Activated gamma-delta T cell treated with Interleukin-2 at 50 U/mL for 16 hours (primary cell): ENCODE measurements at regions not wholly inside any gene's neighbourhood (a gene's known extent, or its start where the extent isn't known, plus 50 kb on each side); places are given as distances from the start of the nearest gene placed in this dataset.

Experiments used
- DNase-seq: peaks from one replicate; pipeline ENCODE4 v3.0.0-alpha.2; 2020

DNA sequence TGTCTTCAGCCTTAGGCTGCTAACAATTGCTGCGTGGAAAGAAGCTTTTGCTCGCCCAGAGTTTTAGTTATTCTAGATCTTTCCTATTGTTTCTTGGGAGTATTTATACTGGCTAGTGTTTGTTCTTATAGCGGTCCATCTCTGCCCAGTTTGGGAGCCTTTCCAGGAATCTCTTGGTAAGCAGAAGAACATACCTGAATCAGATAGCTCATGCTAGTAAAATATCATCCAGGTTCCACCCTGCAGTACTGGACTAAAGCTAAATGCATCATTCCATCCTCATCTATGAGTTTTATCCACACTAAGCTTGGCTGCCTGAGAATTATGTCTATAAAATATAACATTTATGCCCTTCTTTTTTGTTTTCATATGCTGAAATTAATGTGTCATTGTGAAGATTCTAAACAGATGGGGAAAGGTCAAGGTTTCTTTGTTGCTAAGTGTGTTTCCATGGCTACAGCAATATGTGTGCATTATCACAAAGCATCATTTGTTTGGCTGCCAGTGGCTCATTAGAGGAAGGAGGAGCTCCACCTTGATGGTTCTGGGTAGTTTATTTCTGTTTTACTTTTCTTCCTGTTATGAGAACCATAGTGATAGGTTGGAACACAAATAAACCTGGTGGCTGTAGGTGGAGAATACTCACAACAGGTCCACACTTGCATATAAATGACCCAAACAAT lies 182.8 kb downstream of the PIK3C3 start:
- no peak for DNase-seq

DNA sequence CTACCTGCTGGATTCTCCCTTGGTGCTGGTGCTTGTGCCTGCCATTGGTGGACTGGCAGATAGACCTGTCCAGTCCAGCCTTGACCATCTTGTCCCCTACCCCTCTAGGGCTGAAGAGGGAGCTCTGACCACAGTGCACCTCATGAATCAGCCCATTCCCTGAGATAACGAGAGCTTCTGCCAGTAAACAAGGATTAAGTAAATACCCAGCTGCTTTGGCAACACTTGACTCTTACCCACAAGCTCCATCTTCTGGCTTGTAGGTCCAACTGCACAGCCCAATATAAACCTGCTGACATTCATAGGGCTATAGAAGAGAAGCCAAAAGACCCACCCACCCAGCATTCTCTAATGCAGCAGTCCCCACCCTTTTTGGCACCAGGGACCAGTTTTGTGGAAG lies 186.4 kb downstream of the PIK3C3 start:
- DNase-seq: no peak

DNA sequence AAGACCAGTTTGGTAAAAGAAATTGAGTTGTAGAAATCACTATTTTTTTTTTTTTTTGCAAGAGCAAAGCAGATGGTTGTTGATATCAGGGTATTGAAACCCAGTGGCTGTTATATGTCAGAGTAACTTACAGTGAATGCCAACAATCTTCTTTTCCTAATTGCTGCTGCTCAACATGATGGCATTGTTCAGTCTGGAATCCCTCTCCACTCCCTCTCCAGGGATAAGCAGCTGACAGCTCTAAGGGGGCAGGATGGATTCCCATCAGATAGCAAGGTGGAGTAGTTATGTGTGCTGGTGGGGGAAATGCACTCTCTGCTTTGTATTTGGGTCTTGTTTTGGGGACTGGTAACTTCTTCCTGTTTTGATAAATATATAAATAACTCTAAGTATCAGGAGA lies 200.0 kb downstream of the PIK3C3 start:
- no peak for DNase-seq

DNA sequence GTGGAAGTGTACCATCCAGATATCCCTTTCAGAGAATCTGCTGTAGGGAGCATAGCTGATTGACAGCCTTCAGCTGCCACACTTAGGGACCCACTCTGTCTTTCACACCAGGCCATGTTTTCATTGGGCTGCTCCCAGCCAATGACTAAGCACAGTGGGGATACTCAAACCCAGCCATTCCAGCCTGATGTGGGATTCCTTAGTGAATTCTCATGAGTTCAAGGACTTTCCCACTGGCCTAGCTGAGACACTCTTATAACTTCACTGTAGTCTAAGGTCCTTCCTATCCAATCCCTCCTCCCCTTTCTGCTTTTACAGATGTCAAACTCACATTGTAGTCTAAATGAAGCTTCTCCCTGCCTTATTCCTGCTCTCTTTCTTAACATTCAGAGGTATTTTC lies 201.2 kb downstream of the PIK3C3 start:
- no peak for DNase-seq

DNA sequence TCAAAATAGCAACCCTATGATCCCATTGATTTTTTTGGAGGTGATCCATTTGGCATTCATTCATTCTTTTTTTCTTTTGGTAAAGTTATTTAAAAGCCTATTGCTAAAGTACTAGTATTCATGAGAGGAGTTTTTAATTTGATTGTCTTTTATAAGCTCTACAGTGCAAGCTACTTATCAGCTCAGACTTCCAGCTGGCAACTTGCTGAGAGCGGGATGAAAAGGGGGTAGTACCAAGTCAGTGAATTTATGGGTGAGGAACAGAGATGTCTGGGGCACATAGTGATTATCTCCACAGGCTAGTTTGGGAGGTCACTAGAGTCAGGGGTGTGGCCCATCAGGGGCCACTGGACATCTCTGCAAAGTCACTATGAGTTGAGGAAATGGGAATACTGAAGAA lies 202.4 kb downstream of the PIK3C3 start:
- no peak for DNase-seq

DNA sequence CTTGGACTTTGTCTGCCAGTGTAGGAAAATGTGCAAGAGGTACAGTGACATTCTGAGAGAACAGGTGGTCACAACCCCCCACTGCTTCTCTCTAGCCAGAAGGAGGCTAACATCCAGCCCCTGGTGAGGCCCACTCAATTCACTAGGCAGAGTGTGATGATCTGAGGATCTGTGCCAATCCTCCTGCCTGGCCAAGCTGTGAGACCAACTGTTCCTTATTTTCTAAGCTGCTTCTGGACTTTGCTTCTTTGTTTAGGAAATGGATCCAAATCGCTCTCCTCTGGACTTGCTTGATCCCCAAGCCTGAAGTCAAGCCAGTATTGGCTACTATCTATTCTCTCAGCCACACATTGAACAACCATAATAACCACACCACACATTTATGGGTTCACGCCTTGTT lies 202.8 kb downstream of the PIK3C3 start:
- no peak for DNase-seq

DNA sequence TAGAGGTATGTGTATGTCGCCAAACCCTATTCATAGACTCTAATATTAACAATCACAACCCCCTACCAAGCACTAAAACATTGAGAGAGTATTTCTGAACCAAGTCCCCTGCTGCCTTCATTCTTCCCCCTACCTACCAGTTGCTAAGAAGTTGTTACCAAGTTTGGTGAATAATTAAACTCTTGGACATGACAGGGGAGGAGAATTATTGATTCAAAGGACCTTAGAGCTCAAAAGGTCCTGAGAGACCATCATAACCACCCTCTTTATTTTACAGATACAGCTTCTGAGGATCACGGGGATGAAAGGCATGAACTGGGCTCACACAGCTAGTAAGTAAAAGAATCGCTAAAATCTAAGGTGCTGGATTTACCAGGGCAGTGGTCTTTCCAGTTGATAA lies 204.1 kb downstream of the PIK3C3 start:
- DNase-seq: no peak

DNA sequence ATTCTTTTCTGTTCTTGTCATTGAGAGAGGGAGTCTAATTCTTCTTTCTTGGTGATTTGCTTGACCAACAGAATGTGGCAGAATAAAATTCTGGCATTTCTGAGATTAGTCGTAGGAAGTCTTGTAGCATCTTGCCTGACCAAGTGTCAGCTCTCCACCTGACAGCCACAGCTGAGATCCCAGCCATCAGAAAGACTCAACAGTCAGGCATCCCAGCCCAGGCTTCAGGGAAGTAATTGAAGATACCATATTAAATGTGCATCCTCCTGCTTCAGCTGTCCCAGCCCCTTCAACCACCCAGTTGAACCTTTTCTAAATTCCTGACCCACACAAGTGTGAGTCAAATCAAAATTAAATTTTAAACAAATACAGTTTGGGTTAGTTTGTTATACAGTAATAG lies 208.3 kb downstream of the PIK3C3 start:
- DNase-seq: no peak

DNA sequence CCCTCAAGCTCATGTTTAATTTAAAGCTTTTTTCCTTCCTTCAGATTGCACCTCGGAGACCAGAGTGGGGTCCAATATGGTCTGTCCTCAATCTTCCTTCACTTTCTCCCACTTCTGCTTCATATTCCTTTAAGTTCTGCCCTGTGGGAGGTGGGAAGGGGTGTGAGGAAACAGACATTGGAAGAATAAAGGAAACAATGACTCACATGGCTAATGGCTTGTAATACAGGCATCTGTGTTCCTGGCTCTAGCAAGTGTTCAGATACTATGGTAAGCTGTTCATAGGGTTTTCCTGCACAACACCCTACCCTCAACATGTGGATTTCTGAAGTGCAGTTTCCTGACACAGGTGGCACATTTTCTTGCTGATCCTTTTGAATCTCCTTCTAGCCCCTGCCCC lies 209.5 kb downstream of the PIK3C3 start:
- DNase-seq: no peak

DNA sequence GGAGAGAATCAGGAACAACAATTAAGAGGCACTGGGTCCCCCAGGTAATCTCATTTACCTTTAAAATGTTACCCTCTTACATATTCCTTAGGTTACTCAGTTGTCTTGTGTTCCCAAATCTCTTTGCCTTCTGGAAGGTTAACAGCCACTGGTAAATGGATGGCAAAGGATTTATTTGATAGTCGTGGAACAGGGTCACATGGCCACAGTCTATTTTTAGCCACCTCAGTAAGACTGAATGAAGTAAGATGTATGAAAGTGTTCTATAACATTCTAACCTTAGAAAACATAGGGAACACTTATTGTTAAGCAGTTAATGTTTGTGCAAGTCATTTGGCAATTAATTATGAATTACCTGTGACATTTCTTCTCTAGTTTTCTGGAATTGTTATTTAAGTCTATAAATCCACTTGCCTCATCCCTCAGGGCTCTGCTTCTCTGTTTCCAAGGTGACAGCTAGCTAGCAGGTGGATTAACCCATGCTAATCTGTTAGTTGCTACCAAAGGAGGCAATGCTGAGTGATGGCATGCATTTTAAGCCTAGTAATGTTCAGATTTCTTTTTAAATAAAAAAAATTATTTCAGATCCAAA lies 211.0 kb downstream of the PIK3C3 start:
- DNase-seq: no peak

DNA sequence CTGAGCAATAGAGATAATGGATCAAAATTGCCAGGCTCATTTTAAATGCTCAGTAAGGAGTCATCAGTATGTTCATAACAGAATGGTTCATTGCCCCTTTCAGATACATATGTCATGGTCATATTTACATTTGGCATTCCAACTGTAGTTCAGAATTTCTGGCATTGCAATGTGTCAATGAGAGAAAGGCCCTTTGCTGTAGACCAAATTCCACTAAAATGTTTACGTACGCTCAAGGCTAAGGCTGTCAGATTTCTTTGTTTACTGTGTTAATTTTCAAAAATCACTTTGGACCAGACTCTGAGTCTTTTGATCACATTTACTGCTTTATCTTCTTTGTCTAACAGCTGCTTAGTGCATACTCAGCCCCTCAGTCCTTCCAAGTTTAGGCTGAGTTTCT lies 213.5 kb downstream of the PIK3C3 start:
- no peak for DNase-seq

DNA sequence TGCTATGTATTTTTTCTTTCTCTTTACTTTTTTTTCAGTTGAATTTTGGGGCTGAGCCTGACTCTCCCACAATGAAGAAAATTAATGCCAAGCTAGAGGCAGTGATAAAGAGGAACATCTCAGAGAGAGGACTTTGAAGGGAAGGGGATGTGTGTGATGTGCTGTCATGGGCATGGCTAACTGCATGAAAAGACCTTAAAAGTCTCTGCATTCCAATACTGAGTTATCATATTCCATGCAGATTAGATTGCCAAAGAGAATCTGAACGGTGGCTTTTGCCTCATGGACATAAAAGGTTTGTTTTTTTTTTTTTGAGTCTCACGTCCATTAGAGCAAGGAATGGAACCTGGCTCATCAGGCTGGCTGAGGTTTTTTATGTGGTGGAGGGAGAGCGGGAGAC lies 213.9 kb downstream of the PIK3C3 start:
- DNase-seq: no peak

DNA sequence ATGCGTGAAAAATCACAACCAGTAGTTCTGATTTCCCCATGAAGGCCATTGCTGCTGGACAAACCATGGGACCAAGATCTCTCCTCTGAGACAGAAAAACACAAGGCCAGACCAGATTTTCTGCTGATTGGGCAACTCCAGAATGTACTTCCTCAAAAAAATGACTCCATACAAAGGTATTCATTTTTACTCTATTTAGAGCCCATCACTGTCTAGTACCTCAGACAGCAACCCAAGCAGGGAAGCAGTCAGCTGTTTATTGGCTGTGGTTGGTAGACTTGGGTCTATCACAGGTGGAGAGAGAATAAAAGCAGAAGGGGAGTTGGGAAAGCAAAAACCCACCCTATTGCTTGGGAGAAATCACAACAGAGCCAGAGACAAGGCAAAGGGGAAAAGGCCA lies 219.9 kb downstream of the PIK3C3 start:
- no peak for DNase-seq

DNA sequence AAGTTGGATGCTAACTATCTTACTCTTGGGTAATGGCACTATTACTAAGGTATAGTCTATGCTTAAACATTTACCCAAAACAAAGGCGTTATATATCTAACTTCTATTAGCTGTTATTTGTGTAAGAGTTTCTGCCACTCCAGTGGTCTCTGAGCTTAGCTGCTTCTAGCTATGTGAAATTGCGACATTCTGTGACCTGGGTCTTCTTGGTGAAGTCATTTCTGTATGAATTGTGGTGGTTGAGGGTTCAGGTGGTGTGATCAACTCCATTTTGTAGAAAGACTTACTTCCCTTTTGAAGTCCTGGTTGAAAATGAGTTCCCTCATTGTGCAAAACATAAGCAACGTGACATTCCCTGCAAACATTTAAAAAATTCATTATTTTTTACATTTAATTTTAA lies 221.6 kb downstream of the PIK3C3 start:
- DNase-seq: no peak

DNA sequence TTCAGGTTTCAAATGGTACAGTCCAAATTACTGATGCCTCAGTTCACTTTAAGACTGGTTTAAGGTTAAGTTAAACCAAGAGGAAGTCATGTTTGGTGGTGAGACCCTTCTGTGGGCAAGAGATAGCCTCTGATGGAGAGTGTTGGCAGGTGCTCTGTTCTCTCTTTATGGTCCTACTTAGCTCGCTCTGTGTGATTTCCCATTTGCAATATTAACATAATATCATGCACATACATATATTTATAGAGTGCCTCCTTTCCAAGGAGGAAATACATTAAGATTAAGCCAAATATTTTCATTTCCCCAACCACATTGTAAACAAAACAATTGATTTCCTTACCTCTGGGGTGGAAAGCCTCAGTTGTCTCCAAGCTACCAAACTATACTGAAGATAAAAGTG lies 222.4 kb downstream of the PIK3C3 start:
- no peak for DNase-seq

DNA sequence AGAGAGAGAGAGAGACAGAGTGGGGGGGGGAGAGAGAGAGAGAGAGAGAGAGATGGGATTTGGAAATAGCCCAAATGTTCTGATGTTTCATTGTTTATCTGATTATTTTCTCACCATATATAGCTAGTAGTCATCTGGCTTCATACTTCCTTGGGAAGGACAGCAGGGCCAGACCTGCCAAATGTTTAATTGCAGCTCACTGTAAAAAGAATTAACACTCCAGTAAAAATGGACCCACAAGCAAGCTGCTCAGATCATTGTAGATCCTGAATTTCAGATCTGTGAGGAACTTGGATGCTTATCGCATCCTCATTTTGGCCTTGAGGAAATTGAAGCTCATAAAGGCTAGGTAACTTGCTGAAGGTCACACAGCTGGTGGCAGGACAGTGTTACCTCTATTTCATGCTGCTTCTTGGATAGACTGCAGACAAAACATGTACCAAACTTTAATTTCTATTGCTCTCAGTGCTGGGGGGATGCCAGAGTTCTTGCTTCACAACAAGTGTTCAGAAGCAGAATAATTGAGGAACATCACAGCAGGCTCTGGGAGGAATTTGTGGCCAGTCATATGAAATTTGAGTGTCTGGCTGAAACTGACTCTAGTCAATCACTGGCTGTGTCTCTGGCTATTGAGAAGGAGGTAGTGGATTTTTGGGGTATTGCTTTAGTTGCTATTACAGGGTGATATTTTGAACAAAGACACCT lies 223.5 kb downstream of the PIK3C3 start:
- no peak for DNase-seq

DNA sequence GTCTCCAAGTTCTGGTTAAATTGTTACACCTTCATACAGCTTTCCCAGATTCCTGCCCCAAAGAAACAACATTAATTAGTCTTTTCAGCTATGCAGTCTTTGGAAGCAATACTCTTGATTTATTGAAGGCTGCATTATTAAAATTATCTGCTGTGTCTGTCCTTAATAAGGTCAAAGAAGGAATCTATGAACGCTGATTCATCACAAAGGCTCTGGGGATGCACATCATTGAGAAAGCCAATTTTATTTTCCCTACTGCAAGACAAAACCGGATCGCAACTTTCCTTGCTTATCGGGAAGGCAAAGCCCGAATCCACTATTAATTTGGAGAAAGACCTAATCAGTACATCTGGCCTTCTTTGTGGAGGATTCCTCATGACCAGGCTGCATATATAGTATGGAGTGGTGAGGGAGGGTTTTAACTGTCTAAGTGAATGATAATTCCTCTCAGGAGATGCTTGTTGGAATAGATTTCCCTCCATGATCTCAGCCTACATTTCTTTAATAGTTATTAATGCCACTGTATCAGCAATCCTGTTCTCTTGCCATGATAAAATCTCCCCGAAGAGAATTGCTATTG lies 224.6 kb downstream of the PIK3C3 start:
- DNase-seq: no peak

DNA sequence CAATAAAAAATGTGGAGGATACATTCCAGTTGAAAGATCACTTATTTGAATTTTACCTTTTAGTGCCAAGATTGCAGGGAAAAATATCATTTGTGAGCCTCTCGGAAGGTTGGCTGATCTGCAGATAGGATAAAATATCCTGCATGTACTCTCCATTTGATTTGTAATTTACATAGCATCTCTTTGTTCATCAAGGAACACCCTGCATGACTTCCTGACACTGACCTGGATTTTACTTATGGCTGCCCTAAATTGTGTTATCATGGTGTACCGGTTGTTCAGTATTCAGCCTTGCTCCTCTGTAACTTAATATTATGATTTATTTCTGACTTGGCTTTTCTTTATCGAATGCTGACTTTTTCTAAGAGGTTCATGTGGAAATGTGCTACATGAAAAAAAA lies 226.4 kb downstream of the PIK3C3 start:
- no peak for DNase-seq

DNA sequence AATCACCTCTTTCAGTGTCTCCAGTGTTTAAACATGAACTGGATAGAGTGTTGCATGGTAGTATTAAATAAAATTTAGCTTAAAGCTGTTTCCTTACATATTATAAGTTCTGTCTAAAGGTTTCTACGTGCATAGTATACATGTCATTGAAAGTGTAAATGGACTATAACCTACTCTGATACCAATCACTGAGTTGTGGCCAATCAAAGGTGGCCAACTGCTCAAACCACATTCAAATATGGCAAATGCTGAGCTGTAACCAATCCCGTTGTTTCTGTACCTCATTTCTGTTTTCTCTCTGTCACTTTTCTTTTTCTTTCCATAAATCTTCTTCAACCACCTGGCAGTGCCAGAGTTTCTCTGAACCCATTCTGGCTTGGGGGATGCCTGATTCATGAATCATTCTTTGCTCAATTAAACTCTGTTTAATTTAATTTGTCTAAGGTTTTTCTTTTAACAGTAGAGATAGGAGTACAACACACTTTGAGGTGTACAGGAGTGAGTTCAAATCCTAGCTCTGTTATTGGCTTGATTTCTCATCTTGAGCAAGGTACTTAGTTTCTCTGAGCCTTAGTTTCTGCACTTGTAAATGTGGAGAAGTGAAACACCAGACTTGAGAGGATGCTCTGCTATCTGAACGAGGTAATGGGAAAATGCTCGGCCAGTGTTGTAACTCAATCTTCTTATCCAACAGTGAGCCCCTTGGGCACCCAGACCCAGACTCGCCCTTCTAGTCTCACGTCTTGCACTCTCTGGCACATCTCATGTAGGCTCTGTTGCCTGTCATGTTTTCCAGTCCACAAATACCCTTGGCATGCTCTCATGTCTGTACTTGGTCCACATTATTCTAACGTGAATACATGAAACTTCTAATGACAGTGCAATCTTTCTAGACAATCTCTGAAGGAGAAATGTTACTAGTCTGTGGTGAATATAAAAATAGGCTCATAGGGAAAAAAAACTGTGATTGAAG lies 228.0 kb downstream of the PIK3C3 start:
- no peak for DNase-seq

DNA sequence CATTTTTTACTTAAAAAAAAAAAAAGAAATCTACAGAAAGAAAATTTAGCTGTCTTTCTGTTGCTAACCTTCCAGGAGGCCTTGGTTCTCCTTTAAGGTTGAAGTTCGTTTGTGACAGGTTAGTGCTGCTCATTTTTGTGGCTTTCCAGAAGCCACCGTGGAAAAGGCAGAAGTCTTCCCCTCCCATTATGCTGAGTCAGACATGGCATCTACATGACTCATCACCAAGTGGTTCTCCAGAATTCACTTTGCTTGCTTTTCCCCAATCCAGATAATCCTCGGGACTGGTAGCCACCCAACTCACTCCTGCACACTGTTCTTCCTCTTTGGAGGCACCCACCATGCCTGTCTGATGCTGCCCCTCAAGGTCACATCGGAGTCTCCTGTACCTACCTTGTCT lies 228.7 kb downstream of the PIK3C3 start:
- no peak for DNase-seq

DNA sequence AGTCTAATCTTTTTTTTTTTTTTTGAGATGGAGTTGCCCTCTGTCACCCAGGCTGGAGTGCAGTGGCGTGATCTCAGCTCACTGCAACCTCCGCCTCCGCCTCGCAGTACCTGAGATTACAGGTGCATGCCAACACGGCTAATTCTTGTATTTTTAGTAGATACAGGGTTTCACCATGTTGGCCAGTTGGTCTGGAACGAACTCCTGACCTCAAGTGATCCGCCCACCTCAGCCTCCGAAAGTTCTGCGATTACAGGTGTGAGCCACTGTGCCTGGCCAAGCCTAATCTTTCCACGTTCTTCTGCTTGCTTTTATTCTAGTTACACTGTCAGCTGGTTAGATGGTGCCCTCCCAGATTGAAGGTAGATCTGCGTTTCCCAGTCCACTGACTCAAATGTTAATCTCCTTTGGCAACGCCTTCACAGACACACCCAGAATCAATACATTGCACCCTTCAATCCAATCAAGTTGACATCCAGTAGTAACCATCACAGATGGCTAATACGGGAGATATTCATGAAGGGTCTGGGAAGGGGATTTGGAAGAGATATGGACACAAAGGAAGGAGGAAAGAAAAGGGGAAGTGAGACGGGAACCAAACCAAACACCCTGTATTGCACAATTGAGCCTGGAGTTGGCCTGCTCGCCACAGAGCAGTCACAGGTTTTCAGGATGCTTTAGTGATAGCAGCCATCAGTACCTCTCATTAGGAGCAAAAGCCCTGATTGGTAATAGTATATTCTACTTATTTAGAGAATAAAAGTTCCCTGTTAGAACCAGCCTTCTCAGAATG lies 229.8 kb downstream of the PIK3C3 start:
- DNase-seq: no peak

DNA sequence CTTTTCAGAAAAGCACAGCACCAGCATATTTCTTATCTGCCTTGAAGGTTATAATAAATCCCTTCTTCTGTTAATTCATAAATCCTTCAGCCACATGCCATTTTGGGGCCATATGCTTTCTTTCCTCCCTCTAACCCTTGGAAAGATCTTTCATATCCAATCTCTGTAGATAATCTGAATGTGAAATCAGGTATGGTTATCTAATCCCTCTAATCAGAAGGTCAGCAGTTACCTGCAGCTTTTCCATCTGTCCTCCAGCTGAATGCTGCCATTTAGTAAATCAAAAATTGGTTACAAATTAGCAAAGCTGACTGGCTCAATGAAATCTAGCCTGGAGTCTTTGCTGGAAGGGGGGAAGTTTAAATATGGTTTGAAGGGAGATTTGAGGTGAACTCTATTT lies 230.5 kb downstream of the PIK3C3 start:
- DNase-seq: no peak
